HG03039 (cell line): ENCODE measurements at regions not wholly inside any gene's neighbourhood (a gene's known extent, or its start where the extent isn't known, plus 50 kb on each side); places are given as distances from the start of the nearest gene placed in this dataset.

Experiments
- ATAC-seq: cut with Tn5 transposase; IDR thresholded peaks from one replicate; pipeline ENCODE4 v1.9.1; 2021; ENCODE audit warnings: mild to moderate bottlenecking, moderate library complexity; ENCODE audit not compliant: unreplicated experiment

DNA sequence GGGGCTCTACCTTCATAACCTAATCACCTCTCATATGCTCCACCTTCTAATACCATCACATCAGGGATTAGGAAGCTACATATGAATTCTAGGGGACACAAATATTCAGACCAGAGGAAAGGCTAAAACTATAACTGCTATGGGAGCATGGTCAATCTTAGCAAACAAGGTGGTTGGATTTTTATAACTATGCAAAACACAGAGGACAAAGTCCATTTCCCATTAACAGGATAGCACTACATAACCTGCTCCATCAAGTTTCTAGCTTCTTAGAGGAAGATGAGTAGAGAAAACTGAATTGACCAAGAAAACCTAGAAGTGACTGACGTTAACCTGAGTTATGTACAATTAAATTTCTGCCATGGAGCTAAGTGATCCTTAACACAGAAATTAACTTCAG lies 398.6 kb downstream of the TBL1XR1 start:
- no peak for ATAC-seq

DNA sequence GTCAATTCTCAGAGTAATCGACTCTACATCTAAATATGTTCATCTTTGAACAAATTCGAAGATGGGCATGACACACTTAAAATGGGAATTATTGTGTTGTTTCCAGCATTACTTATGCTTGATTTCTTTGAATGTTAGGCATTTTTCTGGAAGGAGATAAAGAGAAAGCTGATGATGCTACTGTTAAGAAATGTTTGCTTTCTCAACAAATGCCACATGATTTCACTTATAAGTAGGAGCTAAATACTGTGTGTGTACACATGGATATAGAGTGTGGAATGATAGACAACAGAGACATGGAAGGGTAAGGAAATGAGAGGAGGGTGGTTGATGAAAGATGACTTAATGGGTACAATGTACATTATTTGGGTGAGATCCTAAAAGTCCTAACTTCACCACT lies 400.9 kb downstream of the TBL1XR1 start:
- no peak for ATAC-seq

DNA sequence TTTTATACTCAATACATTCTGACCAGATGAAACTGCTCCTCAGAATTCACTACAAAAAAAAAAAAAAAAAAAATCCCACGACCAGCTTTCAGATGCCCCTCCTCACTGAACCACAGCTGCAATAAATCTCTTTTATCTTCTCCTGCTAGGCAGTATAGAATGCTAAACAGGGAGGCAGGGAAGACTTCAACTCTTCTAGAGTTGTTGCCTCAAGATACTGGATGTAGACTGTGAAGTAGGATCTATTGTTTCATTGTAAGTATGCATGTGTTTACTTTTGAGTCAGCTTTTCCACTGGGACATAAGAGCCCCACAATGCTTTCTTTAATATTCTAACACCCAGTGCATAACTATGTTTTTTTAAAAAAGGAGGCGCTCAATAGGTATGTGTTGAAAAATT lies 401.4 kb downstream of the TBL1XR1 start:
- no peak for ATAC-seq

DNA sequence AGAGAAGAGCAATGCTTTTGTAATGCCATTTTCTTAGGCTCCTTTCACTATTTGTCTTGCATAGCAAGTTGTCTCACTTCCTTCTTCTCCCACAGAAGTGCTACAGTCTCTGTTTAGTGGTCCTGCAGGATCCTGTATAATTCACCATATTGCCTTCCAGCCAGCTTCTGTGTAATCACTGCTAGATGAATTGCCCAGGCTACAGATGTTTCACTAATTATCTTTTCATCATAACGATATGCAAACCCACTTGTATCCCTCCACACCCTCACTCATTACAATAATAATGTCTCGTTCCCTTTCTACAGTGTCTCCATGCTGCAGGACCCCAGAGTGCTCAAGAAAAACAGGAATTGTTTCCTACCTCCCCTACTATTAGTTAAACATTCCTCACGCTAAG lies 402.9 kb downstream of the TBL1XR1 start:
- ATAC-seq: no peak

DNA sequence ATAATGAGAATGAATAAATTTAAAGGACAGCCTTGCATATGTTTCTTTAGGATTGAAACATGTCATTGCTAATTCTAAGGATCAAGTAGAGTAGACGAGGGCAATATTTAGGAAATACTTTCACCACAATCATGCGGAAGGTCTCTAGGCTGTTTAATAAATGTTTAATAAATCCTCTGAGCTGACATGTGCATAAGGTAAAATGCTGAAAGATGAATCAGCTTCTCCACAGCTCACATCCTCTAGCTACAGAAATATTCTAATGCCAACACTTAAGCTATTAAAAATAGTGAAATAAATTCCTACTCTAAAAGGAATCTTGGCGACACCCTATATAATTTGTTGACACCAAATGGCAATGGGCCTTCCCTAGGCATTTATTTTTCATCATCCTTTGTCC lies 407.3 kb downstream of the TBL1XR1 start:
- ATAC-seq: no peak

DNA sequence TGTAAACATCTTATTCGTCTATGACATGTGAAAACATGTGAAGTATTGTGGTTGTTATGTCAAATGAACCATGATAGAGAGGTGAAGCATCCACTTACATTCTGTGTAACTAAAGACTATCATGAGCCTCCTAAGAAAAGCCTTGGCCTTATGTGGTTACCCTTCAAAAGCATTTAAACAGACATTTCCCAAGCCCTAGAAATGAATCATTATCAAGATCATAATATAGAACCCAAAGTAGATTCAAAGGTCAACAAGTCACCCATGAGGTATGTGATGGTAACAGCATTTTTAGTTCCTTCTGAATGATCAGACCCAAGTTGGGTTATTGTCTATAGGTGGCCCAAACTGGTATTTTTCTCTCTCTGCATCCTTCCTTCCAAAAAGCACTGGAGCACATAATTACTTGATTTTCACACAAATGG lies 408.0 kb downstream of the TBL1XR1 start:
- no peak for ATAC-seq

DNA sequence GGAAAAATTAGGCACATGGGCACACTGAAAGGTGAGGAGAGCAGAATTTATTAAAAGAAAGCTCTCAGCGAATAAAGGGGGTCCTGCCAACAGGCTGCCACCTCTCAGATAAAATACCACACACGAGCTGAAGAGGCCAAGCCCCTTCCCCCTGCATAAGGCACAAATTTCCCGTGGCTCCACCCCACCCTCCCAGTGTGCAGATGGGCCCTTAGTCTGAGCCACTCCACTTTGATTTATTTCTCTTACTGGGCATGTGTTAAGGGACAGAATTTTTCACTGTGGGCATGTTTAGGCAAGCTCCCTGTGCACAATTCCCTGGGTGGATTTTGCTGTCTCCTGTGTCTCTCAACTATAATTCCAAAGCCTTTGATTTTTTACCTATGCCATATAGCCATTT lies 409.8 kb downstream of the TBL1XR1 start:
- ATAC-seq: no peak

DNA sequence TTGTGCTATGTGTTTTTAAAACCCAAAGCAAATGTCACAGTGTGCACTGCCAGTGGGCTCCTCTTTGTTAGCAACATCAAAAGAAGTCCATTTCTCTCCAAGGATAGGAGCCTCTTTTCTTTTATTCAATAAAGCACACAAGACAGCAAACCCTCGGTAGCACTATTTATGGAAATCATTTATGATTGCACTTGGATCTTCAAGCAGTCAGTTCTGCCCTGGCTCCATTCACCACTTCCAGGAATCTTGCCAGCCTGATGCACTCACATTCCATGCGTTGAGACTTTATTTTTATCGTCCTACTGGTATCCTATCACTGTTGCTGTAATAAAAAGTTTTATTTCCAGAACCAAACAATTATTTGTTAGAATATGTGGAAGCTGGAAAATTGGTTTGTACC lies 412.1 kb downstream of the TBL1XR1 start:
- no peak for ATAC-seq

DNA sequence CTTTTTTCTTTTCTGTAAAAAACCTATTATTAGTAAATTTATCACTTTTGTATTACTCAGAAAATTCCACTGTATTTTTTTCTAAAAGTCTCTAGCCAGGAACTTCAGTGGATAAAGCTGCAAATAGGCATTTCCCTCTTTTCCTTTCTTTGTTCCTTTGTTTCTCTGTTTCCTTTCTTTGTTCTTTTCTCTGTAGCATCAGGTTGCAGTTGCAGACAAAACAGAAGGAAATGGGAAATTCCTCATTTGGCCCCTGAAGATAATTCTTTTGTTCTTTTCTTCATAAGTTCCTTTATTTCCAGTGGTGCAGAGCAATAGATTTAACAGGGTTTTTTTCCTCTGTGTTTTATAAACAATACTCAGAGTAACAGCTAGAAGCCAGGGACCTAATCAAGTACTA lies 416.5 kb downstream of the TBL1XR1 start:
- ATAC-seq: no peak

DNA sequence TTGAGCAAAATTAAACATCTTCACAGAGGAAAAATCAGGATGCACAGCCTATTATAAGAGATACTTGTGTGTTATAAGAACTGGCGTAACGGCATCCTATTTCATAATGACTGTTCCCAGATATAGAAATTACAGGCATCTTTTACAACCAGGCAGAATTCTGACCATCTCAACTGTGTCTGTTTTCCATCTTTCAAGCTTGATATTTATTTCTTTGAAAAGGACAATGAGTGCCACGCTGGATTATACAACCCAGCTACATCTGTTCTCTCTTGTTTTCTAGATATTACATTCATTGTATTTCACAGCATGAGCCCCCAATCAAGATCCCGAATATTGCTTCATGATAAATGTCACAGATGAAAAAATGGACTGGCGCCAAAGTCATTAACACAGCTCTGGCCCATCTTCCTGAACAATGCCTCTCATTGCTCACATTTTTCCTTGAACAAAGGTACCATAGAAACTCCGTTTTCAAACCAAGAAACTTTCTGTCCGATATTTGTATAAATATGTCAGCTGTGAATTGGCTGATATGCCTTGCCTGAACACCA lies 420.6 kb downstream of the TBL1XR1 start:
- ATAC-seq: no peak

DNA sequence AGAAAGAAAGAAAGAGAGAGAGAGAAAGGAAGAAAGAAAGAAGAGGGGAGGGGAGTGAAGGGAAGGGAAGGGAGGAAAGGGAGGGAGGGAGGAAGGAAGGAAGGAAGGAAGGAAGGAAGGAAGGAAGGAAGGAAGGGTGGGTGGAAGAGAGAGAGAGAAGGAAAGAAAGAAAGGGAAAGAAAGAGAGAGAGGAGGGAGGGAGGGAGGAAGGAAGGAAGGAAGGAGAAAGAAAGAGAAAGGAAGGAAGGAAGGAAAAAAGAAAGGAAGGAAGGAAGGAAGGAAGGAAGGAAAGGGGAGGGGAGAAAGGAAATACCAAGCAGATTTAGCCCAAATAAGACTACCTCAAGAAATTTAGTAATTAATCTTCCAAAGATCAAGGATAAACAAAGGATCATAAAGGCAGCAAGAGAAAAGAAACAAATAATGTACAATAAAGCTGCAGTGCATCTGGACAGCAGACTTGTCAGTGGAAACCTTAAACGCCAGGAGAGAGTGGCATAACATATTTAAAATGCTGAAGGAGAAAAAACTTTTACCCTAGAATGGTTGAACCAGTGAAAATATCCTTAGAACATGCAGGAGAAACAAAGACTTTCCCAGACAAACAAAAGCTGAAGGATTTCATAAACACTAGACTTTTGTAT lies 427.6 kb downstream of the TBL1XR1 start:
- ATAC-seq: no peak

DNA sequence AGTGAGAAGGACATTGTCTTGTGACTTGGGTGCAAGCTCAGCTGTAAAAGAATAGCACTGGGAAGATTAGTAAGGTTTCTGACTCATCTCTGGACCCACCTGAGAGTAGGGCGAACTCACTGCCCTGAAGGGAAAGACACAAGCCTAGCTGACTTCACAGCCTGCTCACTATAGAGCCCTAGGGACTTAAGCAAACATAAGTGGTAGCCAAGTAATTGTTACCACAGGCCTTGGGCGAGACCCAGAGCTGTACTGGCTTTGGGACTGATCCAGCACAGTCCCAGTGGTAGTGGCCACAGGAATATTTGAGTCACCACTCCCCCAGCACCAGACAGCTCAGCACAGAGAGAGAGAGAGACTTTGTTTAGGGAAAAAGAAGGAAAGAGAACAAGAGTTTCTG lies 429.9 kb downstream of the TBL1XR1 start:
- ATAC-seq: peak; percentile 54

DNA sequence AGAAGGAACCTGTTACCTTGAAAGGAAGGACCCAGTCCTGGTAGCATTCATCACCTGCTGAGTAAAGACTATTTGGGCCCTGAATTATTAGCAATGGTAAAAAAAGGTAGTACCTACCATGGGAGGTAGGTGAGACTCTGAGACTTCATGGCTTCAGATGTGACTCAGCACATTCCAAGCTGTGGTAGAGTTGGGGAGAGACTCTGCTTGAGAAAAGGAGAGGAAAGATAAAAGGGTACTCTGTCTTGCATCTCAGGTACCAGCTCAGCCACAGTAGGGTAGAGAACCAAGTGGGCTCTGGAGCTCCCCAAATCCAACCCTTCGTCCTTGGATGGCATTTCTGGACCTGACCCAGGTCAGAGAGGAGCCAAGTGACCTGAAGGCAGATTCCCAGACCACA lies 430.4 kb downstream of the TBL1XR1 start:
- no peak for ATAC-seq

DNA sequence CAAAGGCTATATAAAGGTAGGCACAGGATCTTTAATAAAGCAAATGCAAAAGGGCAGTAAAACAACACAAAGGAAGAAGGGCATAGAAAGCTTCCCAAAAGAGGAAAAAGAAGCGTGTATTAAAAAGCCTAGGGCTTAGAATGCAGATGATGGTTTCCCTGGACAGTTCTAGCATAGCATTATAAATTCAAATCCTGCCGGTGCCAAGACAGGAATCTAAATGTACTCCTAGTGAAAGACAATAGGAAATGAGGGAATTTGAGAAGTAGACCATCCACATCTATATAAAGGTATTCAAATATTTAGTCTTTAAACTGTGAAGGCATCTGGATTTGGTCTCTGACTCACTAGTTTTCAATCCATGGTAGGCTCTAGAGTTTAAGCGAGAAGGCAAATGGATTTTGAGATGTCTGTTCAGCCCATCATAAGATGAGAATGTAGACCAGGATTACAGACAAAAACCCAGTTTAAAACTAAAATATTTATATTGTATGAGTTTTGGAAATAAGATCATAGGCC lies 431.8 kb downstream of the TBL1XR1 start:
- no peak for ATAC-seq

DNA sequence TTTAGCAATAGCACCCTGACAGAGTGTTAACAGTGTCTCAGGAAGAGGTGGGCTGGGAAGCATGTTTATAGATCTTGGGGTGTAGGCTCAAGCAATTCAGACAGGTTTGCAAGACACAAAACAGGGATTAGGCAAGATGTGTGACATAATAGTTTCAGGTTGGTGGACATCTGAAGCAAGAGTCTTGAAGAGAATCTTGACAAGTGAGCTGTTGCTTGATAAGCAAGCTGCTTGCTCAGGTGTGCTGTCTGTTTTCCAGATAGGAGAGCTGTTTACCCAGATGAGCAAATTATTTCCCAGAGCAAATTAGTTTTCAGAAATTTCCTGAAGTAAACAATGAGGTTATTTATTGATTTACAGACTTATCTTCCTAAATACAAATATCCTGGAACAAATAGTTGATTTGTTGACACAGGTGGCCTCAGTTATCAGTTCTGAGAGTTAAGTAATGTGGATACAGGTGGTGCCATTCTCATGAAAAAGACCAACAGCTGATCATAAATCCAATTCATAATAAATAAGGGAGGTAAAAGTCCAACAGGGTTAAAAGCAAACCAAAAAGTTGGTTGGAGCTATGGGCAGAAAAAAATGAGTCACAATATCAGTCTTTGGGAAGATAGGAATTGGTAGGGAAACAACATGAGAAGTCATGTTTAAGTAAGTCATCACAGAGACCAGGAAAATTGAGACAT lies 437.3 kb downstream of the TBL1XR1 start:
- no peak for ATAC-seq

DNA sequence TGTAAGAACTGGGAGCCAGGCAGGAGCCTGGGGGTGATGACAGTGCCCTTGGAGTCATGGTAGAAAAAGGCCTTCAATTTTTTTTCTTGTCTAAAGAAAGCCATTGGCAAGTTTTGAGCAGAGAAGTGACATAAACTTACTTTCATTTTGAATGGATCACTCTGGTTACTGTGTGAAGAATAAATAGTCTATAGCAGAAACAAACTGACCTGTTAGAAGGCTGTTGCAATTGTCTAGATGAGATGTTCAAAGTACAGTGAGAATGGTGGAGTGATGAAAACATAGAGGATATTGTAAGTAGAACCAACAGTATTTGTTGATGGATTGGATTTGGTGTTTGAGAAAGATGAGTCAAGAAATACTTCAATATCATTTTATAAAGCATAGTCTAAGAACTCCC lies 439.9 kb downstream of the TBL1XR1 start:
- ATAC-seq: no peak

DNA sequence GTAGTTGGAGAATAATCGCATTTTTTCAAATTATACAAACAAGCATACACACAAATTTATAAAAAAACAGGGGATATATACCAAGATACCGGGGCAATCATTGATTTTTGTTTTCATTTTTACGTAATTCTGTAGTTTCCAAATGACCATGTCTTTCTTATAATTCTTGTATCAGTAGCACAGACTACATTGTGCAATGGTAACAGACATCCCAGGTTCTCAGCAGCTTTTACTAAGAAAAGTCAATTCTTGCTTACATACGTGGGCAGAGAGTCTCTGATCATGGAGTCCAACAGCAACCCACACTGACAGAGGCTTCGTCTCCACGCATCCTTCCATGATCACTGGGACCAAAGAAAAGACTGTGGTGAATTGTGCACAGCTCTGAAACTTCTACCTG lies 441.3 kb downstream of the TBL1XR1 start:
- ATAC-seq: no peak

DNA sequence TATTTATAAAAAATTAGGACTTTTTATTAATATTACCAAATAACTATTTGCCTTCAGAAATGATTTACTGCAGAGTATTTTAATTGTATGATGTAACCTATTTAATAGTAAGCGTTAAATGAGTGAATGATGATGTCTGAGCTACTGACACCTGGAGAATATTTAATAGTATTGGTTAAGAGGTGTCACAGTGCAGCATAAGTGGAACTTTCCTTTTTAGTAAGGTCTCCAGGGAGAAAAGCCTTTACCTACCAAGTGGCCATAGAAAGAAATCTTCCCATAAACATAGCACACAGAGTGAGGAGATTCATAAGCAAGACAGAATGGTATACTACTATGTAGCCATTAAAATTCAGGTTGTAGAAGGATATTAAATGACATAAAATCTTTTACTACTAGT lies 441.7 kb downstream of the TBL1XR1 start:
- no peak for ATAC-seq

DNA sequence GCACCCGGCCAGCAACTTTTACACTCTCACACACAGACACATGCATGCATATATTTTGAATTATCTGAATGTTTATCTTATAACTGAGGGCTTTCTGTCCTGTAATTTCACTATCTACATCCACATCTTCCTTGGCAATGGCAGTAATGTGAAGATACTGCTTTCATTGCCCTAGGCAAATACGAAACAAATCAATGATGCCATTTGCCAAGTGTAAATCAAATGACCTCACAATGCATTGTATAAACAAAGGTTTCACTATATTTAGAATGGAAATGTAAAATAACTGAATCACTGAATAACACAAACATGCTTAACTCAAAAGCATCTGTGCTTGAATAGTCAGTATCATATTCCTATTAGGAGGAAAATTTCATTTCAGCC lies 455.6 kb downstream of the TBL1XR1 start:
- ATAC-seq: no peak

DNA sequence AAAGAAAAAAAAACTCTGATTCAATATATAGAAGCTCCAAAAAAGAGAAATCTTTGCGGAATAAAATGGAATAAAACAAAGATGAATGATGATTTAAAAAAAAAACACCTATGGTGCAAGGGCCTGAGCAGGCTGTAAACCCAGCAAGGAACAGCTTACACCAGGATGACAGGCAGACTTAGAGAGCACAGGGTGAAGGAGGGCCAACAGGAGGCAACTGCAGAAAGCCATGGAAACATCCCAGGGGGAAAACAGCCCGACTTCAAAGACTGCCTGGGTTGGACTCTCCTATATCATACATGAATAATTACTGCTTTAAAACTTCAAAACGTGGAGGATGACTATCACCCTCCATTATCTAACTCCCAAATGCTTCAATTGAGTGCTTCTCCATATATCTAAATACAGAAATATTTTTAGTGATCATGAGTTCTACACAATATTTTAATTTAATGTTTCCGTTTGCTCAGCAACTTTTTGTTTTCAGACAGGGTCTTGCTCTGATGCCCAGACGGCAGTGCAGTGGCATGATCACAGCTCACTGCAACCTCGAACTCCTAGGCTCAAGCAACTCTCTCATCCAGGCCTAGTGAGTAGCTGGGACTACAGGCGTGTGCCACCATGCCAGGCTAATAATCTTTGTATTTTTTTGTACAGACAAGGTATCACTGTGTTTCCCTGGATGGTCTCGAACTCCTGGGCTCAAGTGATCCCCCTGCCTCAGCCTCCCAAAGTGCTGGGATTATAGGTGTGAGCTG lies 456.2 kb downstream of the TBL1XR1 start:
- no peak for ATAC-seq

DNA sequence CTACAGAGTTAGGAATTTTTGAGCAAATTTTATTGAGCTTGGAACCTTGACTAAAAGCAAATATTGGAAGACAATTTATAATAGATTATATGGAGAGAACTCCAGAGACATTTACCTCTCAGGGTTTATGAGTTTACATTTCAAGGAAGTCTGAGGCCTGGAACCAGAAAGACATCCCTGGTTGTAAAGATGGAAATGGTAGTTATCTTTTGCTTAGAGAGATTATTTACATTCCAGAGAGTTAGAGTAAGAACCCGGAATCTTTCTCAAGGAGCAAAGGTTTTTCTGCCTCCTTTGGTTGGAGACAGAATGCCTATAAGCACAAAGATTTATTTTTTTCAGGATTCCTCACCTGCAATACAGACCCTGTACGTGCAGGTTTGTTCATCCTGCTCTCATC lies 458.1 kb downstream of the TBL1XR1 start:
- ATAC-seq: no peak
